A549 (cell line): ENCODE measurements at regions not wholly inside any gene's neighbourhood (a gene's known extent, or its start where the extent isn't known, plus 50 kb on each side); places are given as distances from the start of the nearest gene placed in this dataset.

Experiments used
- ATAC-seq, 2 experiments: fragments of 200-7000 bp in 1 of 2; fragments of >200 bp in 1 of 2; cut with Nextera tagmentation in 1 of 2; cut with Tn5 transposase in 1 of 2; 3 replicates each; pipeline versions ENCODE4 v1.8.0 to v1.9.1; 2018 to 2020; ENCODE audit warnings: mild to moderate bottlenecking in 1 of 2, moderate library complexity in 1 of 2
- CTCF ChIA-PET: fragments of 300-600 bp; sonication (Branson Sonifier 250); formaldehyde crosslinking; extraction: SDS; loops from one replicate; lab custom pipeline; 2021; ENCODE audit warnings: antibody characterized with exemption, inconsistent platforms; lab: Yijun Ruan, JAX
- POLR2A ChIA-PET: fragments of 350-600 bp; formaldehyde crosslinking; extraction: SDS; loops from one replicate; lab custom pipeline; 2021; ENCODE audit warnings: antibody characterized with exemption, inconsistent platforms; lab: Yijun Ruan, JAX
- DNase-seq, 2 experiments: peaks; one replicate each; pipeline versions ENCODE4 v3.0.0 to v3.0.0-alpha.2; 2011 to 2016; ENCODE audit warnings: low read depth in 1 of 2, low spot score in 1 of 2
- FAIRE-seq: peaks from 2 replicates; lab custom pipeline; 2011; peaks lifted over from hg19 to GRCh38; lab: Jason Lieb, UNC
- H3K27ac ChIP-seq, 2 experiments: fragments of >200 bp; sonication (Bioruptor Twin); formaldehyde crosslinking; 3 replicates each; pipeline ENCODE4 v1.5.1; 2016 to 2017
- H3K4me1 ChIP-seq: fragments of >200 bp; sonication (Bioruptor Twin); formaldehyde crosslinking; 3 replicates; pipeline ENCODE4 v1.6.1; 2016
- H3K4me2 ChIP-seq: fragments of >200 bp; sonication (Bioruptor Twin); formaldehyde crosslinking; 3 replicates; pipeline ENCODE4 v1.6.1; 2016
- H3K4me3 ChIP-seq: fragments of >200 bp; sonication (Bioruptor Twin); formaldehyde crosslinking; 3 replicates; pipeline ENCODE4 v1.5.1; 2016
- H3K9me3 ChIP-seq: fragments of >200 bp; sonication (Bioruptor Twin); formaldehyde crosslinking; 3 replicates; pipeline ENCODE4 v1.6.1; 2016
- BCL3 ChIP-seq: fragments of >200 bp; sonication (Bioruptor Twin); formaldehyde crosslinking; IDR thresholded peaks from 3 replicates; pipeline ENCODE4 v1.6.1; 2016
- BHLHE40 ChIP-seq: IDR thresholded peaks from 2 replicates; pipeline ENCODE4 v1.6.1; 2012; ENCODE audit warnings: low read depth, low read length, inconsistent platforms
- CBX2 ChIP-seq: fragments of 200-600 bp; sonication (generic); IDR thresholded peaks from 2 replicates; pipeline ENCODE4 v1.6.1; 2016; ENCODE audit warnings: low read depth, mild to moderate bottlenecking, borderline replicate concordance
- CEBPB ChIP-seq, 2 experiments: fragments of >200 bp in 1 of 2; sonication (Bioruptor Twin) in 1 of 2; formaldehyde crosslinking in 1 of 2; IDR thresholded peaks; 2 replicates each; pipeline ENCODE4 v1.6.1; 2012 to 2016
- CHD2 ChIP-seq: fragments of 150-350 bp; IDR thresholded peaks from 2 replicates; pipeline ENCODE4 v1.6.1; 2014; ENCODE audit warnings: low read length; ENCODE audit not compliant: partially characterized antibody
- CHD4 ChIP-seq: fragments of 200-600 bp; sonication (generic); IDR thresholded peaks from 2 replicates; pipeline ENCODE4 v1.6.1; 2016; ENCODE audit warnings: antibody characterized with exemption, mild to moderate bottlenecking, borderline replicate concordance
- E2F6 ChIP-seq: IDR thresholded peaks from 2 replicates; pipeline ENCODE4 v1.6.1; 2012; ENCODE audit warnings: low read depth, borderline replicate concordance
- EHMT2 ChIP-seq: fragments of 200-600 bp; sonication (generic); IDR thresholded peaks from 2 replicates; pipeline ENCODE4 v1.6.1; 2016; ENCODE audit warnings: antibody characterized with exemption, low read depth, mild to moderate bottlenecking, moderate library complexity
- FOSB ChIP-seq: fragments of 250-450 bp; sonication (Bioruptor Pico); IDR thresholded peaks from 2 replicates; pipeline ENCODE4 v1.5.0; 2020; ENCODE audit warnings: mild to moderate bottlenecking, moderate library complexity
- HDAC2 ChIP-seq: fragments of 200-600 bp; sonication (generic); IDR thresholded peaks from 2 replicates; pipeline ENCODE4 v1.6.1; 2016
- HES2 ChIP-seq: fragments of >200 bp; sonication (Bioruptor Twin); formaldehyde crosslinking; IDR thresholded peaks from 2 replicates; pipeline ENCODE4 v1.6.1; 2016
- HEYL ChIP-seq: fragments of 250-450 bp; sonication (Bioruptor Pico); IDR thresholded peaks from 2 replicates; pipeline ENCODE4 v1.8.0; 2021; ENCODE audit warnings: mild to moderate bottlenecking, moderate library complexity
- HMGXB4 ChIP-seq: fragments of 250-450 bp; sonication (Bioruptor Pico); IDR thresholded peaks from 2 replicates; pipeline ENCODE4 v1.5.0; 2021; ENCODE audit warnings: mild to moderate bottlenecking, moderate library complexity, borderline replicate concordance
- HOXA7 ChIP-seq: fragments of 250-450 bp; sonication (Bioruptor Pico); IDR thresholded peaks from 2 replicates; pipeline ENCODE4 v1.5.0; 2020; ENCODE audit warnings: mild to moderate bottlenecking, moderate library complexity
- JUN ChIP-seq, 2 experiments: fragments of >200 bp; sonication (Bioruptor Twin); formaldehyde crosslinking; IDR thresholded peaks; 2 replicates in 1 of 2; 3 replicates in 1 of 2; pipeline ENCODE4 v1.6.1; 2016 to 2017
- MAFK ChIP-seq: fragments of 450-650 bp; IDR thresholded peaks from 2 replicates; pipeline ENCODE4 v1.6.1; 2014; ENCODE audit not compliant: partially characterized antibody
- MAX ChIP-seq: IDR thresholded peaks from 2 replicates; pipeline ENCODE4 v1.6.1; 2012
- NFE2L2 ChIP-seq: fragments of 150-350 bp; conservative IDR thresholded peaks from 2 replicates; pipeline ENCODE4 v1.6.1; 2014; ENCODE audit warnings: low read length
- PBX3 ChIP-seq: IDR thresholded peaks from 2 replicates; pipeline ENCODE4 v1.6.1; 2012
- POLR2AphosphoS2 ChIP-seq: conservative IDR thresholded peaks from 2 replicates; pipeline ENCODE4 v1.6.1; 2012; ENCODE audit warnings: low read length, improper control_type of control experiment, inconsistent platforms
- RAD21 ChIP-seq, 2 experiments: fragments of >200 bp in 1 of 2; sonication (Bioruptor Twin) in 1 of 2; formaldehyde crosslinking in 1 of 2; IDR thresholded peaks in 1 of 2; conservative IDR thresholded peaks in 1 of 2; 2 replicates in 1 of 2; 3 replicates in 1 of 2; pipeline ENCODE4 v1.6.1; 2012 to 2018; ENCODE audit warnings: inconsistent platforms in 1 of 2
- RNF2 ChIP-seq: fragments of 200-600 bp; sonication (generic); IDR thresholded peaks from 2 replicates; pipeline ENCODE4 v1.6.1; 2016; ENCODE audit warnings: low read depth, mild to moderate bottlenecking, antibody characterized with exemption, moderate library complexity, borderline replicate concordance
- SMC3 ChIP-seq: fragments of >200 bp; sonication (Bioruptor Twin); formaldehyde crosslinking; IDR thresholded peaks from 3 replicates; pipeline ENCODE4 v1.6.1; 2018; ENCODE audit warnings: inconsistent platforms
- WGBS: methylation state at CpG from one replicate; pipeline ENCODE4 v1.1.6; 2017; ENCODE audit errors: missing lambda C conversion rate; 5-methylcytosine and 5-hydroxymethylcytosine counted together

- ATAC-seq, result no peak
- Histone ChIP-seq H3K4me2 (no peak overlapping the region), H3K9me3 (no peaks in the 10 kb centered on the region), H3K27ac (no peak overlapping the region), H3K4me1 (0 out of 3 replicates have a peak, but pooled peaks cover 3% of the 10 kb centered on the region), H3K4me3 (no peak overlapping the region)
- TF ChIP-seq SMC3 (no peak), PBX3 (no peak), CHD4 (no peak), JUN (IDR thresholded peaks at IDR 0.05) (no peak), POLR2AphosphoS2 (no peak), MAFK (peak; percentile 84), NFE2L2 (peak; percentile 74; the same call in 1 of the 2 replicates)
- no peak for FAIRE-seq
- ChIA-PET POLR2A (no interaction called here), CTCF (interaction anchor here (0.6 to 19.1 kb wide), 5 partner anchors 16 to 206 kb away, joined by 3 to 192 read pairs (median 5); no protein-coding TSS in a partner anchor)
- no peak for DNase-seq
- WGBS, result 34% methylated on average over 2 of the region's 2 CpGs
Measured at GRCh38 chr2:64345998-64346397, 108.0 kb upstream of the LGALSL start.

- ATAC-seq (no peak), DNase-seq (no peak), FAIRE-seq (no peak)
- 0 out of 3 replicates have a peak, but pooled peaks cover 3% of the 10 kb centered on the region for H3K4me1 ChIP-seq
- 62% methylated on average over 6 of the region's 6 CpGs for WGBS
- ChIA-PET CTCF (interaction anchor here (0.7 to 19.1 kb wide), 5 partner anchors 12 to 139 kb away, joined by 3 to 192 read pairs (median 4); no protein-coding TSS in a partner anchor), POLR2A (no interaction called here)
- no peak overlapping the region for H3K27ac ChIP-seq
- no peak for TF ChIP-seq CHD2
- no peak for TF ChIP-seq CBX2
- TF ChIP-seq E2F6, result no peak
- TF ChIP-seq RAD21 (conservative IDR thresholded peaks at IDR 0.05 in 1 of 2, IDR thresholded peaks at IDR 0.05 in 1 of 2), result no peak
- TF ChIP-seq HDAC2, result no peak
- TF ChIP-seq HES2, result no peak
- no peak for TF ChIP-seq BHLHE40
- TF ChIP-seq JUN (IDR thresholded peaks at IDR 0.05), result no peak
- no peak for TF ChIP-seq MAX
- no peak for TF ChIP-seq EHMT2
- TF ChIP-seq CEBPB (IDR thresholded peaks at IDR 0.05), result no peak
- no peak for TF ChIP-seq HOXA7 (CRISPR knock-in tag)
- no peak for TF ChIP-seq HEYL (CRISPR knock-in tag)
- TF ChIP-seq RNF2, result no peak
- TF ChIP-seq FOSB, result no peak
- no peak for TF ChIP-seq HMGXB4
- TF ChIP-seq BCL3, result no peak
- no peak overlapping the region for H3K4me2 ChIP-seq
- no peak overlapping the region for H3K4me3 ChIP-seq
- no peaks in the 10 kb centered on the region for H3K9me3 ChIP-seq
Measured at GRCh38 chr2:64348386-64349130, 105.4 kb upstream of the LGALSL start.
